Right lobe of liver (tissue), 4 donors: ENCODE measurements at regions not wholly inside any gene's neighbourhood (a gene's known extent, or its start where the extent isn't known, plus 50 kb on each side); places are given as distances from the start of the nearest gene placed in this dataset.

ENCODE experiments used
- CTCF ChIP-seq, 4 donors: fragments of 200-600 bp in 3 of 4; fragments of 450-650 bp in 1 of 4; IDR thresholded peaks; one replicate each; pipeline versions ENCODE4 v1.5.1 to v1.8.0; 2016 to 2022; ENCODE audit warnings: antibody characterized with exemption in 4 of 4, mild to moderate bottlenecking in 2 of 4
- POLR2A ChIP-seq: fragments of 450-650 bp; IDR thresholded peaks from one replicate; pipeline ENCODE4 v1.6.1; 2017; ENCODE audit warnings: antibody characterized with exemption, mild to moderate bottlenecking
- donor health status: DM: no; HTN: no; CAD: no.
- donor health status: DM: no; HTN: no; CAD: no.
- donor health status: DM: no; HTN: yes; CAD: no.

- TF ChIP-seq CTCF (IDR thresholded peaks at IDR 0.05) (no peak), POLR2A (no peak)
Observed at GRCh38 chr6:97703661-97704060, 420.6 kb upstream of the MMS22L start.
